ENCODE measurements at regions not wholly inside any gene's neighbourhood (a gene's known extent, or its start where the extent isn't known, plus 50 kb on each side); places are given as distances from the start of the nearest gene placed in this dataset.

DNA sequence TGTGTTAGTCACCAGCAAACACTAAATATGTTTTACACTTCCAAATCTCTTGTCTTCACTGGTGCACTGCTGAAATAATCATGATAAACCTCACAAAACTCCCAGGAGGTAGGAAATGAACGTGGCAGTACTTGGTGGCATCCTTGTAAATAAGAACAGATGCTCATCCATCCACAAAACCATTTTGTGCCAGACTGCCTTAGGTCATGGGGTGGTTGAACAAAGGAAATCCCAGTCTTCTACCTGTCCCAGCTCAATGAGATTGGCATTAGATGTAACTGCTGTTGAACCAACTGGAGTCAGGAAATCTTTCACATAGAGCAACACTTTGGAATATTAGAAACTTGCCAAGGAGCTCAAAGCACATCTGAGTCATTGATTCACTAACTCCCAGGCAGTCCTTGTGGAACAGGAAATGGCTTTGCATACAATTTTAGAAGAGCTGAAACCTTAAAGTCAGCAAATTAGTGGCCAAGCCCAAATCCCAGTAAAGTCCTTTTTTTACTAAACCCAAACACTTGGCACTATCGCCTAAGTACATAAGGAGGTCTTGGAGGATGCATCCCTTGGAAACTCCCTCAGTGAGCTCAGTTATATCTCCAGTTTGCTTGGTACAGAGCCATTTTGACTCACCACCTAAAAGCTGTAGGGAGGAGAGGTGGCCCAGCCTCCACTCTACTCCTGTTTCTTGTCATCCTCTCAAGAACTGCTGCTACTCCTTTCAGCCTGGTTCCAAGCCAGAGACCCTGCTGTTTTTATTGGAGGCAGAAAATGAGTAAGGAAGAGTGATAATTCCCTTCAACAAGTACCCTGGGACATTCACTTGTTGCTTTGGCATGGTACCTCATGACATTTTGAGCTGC lies 208.0 kb downstream of the NOVA1 start:
- TF ChIP-seq, protein P1, sequence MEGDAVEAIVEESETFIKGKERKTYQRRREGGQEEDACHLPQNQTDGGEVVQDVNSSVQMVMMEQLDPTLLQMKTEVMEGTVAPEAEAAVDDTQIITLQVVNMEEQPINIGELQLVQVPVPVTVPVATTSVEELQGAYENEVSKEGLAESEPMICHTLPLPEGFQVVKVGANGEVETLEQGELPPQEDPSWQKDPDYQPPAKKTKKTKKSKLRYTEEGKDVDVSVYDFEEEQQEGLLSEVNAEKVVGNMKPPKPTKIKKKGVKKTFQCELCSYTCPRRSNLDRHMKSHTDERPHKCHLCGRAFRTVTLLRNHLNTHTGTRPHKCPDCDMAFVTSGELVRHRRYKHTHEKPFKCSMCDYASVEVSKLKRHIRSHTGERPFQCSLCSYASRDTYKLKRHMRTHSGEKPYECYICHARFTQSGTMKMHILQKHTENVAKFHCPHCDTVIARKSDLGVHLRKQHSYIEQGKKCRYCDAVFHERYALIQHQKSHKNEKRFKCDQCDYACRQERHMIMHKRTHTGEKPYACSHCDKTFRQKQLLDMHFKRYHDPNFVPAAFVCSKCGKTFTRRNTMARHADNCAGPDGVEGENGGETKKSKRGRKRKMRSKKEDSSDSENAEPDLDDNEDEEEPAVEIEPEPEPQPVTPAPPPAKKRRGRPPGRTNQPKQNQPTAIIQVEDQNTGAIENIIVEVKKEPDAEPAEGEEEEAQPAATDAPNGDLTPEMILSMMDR (IDR thresholded peaks at IDR 0.05), result no peak
- TF ChIP-seq POLR2A (IDR thresholded peaks at IDR 0.05), result no peak
